Vagina (tissue), 2 donors: ENCODE measurements at regions not wholly inside any gene's neighbourhood (a gene's known extent, or its start where the extent isn't known, plus 50 kb on each side); places are given as distances from the start of the nearest gene placed in this dataset.
A peak's percentile ranks its signal among the peaks of the same experiment; 100 is the strongest.

ENCODE experiments used
- DNase-seq, 2 donors: peaks; one replicate each; pipeline ENCODE4 v3.0.0-alpha.2; 2017; ENCODE audit errors: extremely low spot score in 2 of 2
- H3K27ac ChIP-seq: fragments of 200-600 bp; sonication (generic); one replicate; pipeline ENCODE4 v1.5.1; 2019
- H3K27me3 ChIP-seq: fragments of 200-600 bp; sonication (generic); one replicate; pipeline ENCODE4 v1.5.1; 2019
- H3K36me3 ChIP-seq, 2 donors: fragments of 200-600 bp; sonication (generic); one replicate each; pipeline ENCODE4 v1.5.1; 2017 to 2019
- H3K4me1 ChIP-seq: fragments of 200-600 bp; sonication (generic); one replicate; pipeline ENCODE4 v1.5.1; 2019
- H3K4me3 ChIP-seq, 2 donors: fragments of 200-600 bp; sonication (generic); 1 replicate in 1 of 2; 2 replicates in 1 of 2; pipeline ENCODE4 v1.5.1; 2016 to 2019
- H3K9me3 ChIP-seq: fragments of 200-600 bp; sonication (generic); one replicate; pipeline ENCODE4 v1.5.1; 2019
- POLR2A ChIP-seq, 2 donors: fragments of 450-650 bp; IDR thresholded peaks; one replicate each; pipeline ENCODE4 v1.6.1; 2017; ENCODE audit warnings: antibody characterized with exemption in 2 of 2, mild to moderate bottlenecking in 2 of 2, moderate library complexity in 2 of 2
- POLR2AphosphoS5 ChIP-seq, 2 donors: sonication (generic); formaldehyde crosslinking; IDR thresholded peaks; one replicate each; pipeline ENCODE4 v1.9.0; 2017; ENCODE audit warnings: antibody characterized with exemption in 2 of 2, mild to moderate bottlenecking in 2 of 2, low read depth in 1 of 2; ENCODE audit not compliant: insufficient read depth in 1 of 2
- intact Hi-C: fragments of 100-400 bp; cut with DNase I; formaldehyde crosslinking; loops from one replicate; pipeline ENCODE4 v1.15.1; 2023
- TF ChIP-seq, protein P1 (sequence below), 3 experiments: fragments of 450-650 bp in 2 of 3; fragments of 200-600 bp in 1 of 3; sonication (generic) in 1 of 3; IDR thresholded peaks; one replicate each; pipeline ENCODE4 v1.5.1; 2017 to 2019; ENCODE audit warnings: antibody characterized with exemption in 3 of 3, mild to moderate bottlenecking in 2 of 3, moderate library complexity in 2 of 3

DNA sequence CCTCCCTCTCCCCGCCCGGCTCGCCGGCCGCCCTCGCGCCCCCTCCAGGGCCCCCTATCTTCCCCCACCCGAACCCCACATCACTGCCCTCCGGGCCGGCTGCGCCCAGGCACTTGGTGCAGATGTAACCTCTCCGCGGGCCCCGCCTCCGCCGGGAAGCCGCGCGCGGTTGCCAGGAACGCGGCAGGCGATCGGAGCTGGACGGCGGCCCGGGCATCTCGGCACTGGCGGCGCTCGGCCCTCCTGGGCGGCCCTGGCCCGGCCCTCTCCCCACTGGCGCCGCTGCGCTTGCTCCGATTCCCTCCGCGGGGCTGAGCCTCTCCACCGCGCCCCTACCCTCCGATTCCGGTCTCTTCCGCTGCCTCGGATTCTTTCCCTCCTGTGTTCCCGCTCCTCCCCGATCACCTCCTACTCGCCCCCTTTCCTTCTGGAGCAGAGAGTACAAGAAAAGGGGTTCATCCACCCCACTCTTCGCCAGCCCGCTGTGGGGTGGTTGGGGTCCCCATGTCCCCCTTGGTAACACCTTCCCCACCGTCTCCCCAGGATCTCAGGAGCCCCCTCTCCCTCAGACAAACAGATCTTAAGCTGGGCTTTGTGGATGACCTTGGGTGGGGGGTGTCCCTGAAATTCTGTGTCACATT lies 70.6 kb downstream of the C9orf50 start:
- no peaks in the 10 kb centered on the region for H3K36me3 ChIP-seq
- H3K4me1 ChIP-seq, result peaks cover 23% of the 10 kb centered on the region
- intact Hi-C loops, result loop anchor here (5.0 to 10.0 kb wide), 3 partner anchors 53 to 1577 kb away; partner anchors contain the start of gene NUP214
- H3K4me3 ChIP-seq, result peak overlapping the region; percentile 55 to 72
- H3K9me3 ChIP-seq, result no peaks in the 10 kb centered on the region
- peak overlapping the region; percentile 88 for H3K27ac ChIP-seq
- TF ChIP-seq, protein P1, sequence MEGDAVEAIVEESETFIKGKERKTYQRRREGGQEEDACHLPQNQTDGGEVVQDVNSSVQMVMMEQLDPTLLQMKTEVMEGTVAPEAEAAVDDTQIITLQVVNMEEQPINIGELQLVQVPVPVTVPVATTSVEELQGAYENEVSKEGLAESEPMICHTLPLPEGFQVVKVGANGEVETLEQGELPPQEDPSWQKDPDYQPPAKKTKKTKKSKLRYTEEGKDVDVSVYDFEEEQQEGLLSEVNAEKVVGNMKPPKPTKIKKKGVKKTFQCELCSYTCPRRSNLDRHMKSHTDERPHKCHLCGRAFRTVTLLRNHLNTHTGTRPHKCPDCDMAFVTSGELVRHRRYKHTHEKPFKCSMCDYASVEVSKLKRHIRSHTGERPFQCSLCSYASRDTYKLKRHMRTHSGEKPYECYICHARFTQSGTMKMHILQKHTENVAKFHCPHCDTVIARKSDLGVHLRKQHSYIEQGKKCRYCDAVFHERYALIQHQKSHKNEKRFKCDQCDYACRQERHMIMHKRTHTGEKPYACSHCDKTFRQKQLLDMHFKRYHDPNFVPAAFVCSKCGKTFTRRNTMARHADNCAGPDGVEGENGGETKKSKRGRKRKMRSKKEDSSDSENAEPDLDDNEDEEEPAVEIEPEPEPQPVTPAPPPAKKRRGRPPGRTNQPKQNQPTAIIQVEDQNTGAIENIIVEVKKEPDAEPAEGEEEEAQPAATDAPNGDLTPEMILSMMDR (IDR thresholded peaks at IDR 0.05), result no peak
- TF ChIP-seq POLR2AphosphoS5 (IDR thresholded peaks at IDR 0.05; ENCODE audit: insufficient read depth in 1 of 2, low read depth in 1 of 2) (no peak), POLR2A (IDR thresholded peaks at IDR 0.05) (no peak)
- H3K27me3 ChIP-seq, result no peaks in the 10 kb centered on the region
- DNase-seq, result peak in 1 of 2 donors; percentile 90

DNA sequence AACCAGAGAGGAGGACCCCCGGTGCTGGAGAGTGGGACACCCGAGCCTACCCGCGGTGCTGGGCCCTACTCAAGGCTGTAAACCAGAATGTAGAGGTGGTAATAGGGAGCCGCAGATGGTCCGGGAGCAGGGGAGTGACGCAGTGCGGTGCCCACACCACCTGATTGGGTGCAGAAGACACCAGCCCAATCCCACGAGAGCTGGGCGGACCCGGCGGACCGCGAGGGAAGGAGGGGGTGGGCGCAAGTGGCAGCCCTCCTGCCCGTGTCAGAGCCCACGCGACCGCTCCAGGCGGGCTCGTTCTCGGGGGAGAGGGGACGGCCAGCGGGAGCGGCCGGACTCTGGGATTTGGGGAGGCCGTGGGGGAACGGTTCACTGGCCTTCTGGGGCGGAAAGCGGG lies 71.2 kb downstream of the C9orf50 start:
- intact Hi-C loops, result loop anchor here (5.0 to 10.0 kb wide), 3 partner anchors 52 to 1578 kb away; partner anchors contain the start of gene NUP214
- H3K4me3 ChIP-seq, result peak overlapping the region; percentile 55 to 72
- H3K36me3 ChIP-seq, result no peaks in the 10 kb centered on the region
- H3K27me3 ChIP-seq, result no peaks in the 10 kb centered on the region
- H3K27ac ChIP-seq, result peak overlapping the region; percentile 88
- no peaks in the 10 kb centered on the region for H3K9me3 ChIP-seq
- peaks cover 23% of the 10 kb centered on the region for H3K4me1 ChIP-seq
- no peak for DNase-seq
- peak in 1 of 2 donors; percentile 45 for TF ChIP-seq POLR2A (IDR thresholded peaks at IDR 0.05)
- TF ChIP-seq, protein P1 (IDR thresholded peaks at IDR 0.05), result no peak
- TF ChIP-seq POLR2AphosphoS5 (IDR thresholded peaks at IDR 0.05; ENCODE audit: insufficient read depth in 1 of 2, low read depth in 1 of 2), result peak in 1 of 2 donors; percentile 83

DNA sequence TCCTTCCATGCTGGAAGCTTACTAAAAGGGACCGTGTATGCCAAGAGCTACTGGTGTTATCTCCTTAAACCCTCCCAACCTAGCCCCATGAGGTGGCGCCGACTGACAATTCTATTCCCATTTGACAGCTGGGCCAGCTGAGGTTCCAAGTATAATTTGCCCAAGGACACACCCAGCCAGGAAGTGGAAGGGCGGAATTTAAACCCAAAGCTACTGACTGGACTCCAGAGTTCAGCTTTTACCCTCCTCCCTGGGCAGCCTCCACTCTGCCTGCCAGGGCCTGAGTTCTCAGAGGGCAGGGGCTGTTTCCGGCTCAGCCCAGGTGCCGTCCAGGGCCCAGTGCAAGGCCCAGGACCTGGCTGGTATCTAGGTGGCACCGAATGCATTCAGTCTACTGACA lies 71.8 kb downstream of the C9orf50 start:
- Histone ChIP-seq H3K4me1 (peaks cover 23% of the 10 kb centered on the region), H3K27me3 (no peaks in the 10 kb centered on the region), H3K36me3 (no peaks in the 10 kb centered on the region), H3K9me3 (no peaks in the 10 kb centered on the region), H3K4me3 (peak overlapping the region; percentile 55 to 72), H3K27ac (peak overlapping the region; percentile 88)
- no peak for DNase-seq
- intact Hi-C loops, result no loop called here
- TF ChIP-seq POLR2A (IDR thresholded peaks at IDR 0.05) (no peak), POLR2AphosphoS5 (IDR thresholded peaks at IDR 0.05; ENCODE audit: insufficient read depth in 1 of 2, low read depth in 1 of 2) (no peak)
- TF ChIP-seq, protein P1 (IDR thresholded peaks at IDR 0.05), result no peak

DNA sequence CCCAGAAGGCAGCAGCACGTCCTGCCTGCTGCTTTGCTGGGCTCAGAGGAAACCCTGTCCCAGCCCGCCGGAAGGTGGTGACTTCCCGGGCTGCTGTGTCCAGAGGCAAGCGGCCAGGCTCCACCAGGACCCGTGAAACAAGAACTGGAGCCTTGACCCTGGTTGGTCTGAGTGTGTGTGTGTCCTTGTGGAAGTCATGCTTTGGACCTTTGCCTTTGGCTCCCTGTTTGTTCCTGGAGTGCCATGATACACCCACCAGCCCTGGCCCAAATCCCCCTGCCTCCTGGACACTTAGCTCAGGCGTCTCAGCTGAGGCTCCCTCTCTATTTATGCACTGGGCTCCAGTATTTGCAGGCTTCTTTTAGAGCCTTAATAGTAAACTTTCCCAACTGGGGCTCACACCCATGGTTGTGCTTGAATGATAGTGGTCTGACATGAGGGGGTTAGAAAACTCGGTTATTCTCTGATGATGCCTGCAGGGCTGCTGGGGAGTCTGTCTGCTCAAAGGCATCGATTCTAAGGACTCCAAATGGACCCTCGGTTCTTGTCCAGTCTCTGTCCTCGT lies 72.2 kb downstream of the C9orf50 start:
- H3K4me3 ChIP-seq, result no peak overlapping the region
- H3K9me3 ChIP-seq, result no peaks in the 10 kb centered on the region
- H3K36me3 ChIP-seq, result no peaks in the 10 kb centered on the region
- peaks cover 23% of the 10 kb centered on the region for H3K4me1 ChIP-seq
- peak in 1 of 2 donors; percentile 84 for DNase-seq
- intact Hi-C loops, result no loop called here
- TF ChIP-seq POLR2A (IDR thresholded peaks at IDR 0.05), result no peak
- TF ChIP-seq, protein P1 (IDR thresholded peaks at IDR 0.05), result no peak
- TF ChIP-seq POLR2AphosphoS5 (IDR thresholded peaks at IDR 0.05; ENCODE audit: insufficient read depth in 1 of 2, low read depth in 1 of 2), result peak in 1 of 2 donors; percentile 21
- H3K27ac ChIP-seq, result peak overlapping the region; percentile 88
- no peaks in the 10 kb centered on the region for H3K27me3 ChIP-seq
